ENCODE measurements at regions not wholly inside any gene's neighbourhood (a gene's known extent, or its start where the extent isn't known, plus 50 kb on each side); places are given as distances from the start of the nearest gene placed in this dataset.

- H3K36me3 ChIP-seq, result no peaks in the 10 kb centered on the region
- H3K4me1 ChIP-seq, result peaks cover 0 to 22% of the 10 kb centered on the region in 2 donors
- H3K27ac ChIP-seq, result peak overlapping the region; percentile 77 to 83
- H3K27me3 ChIP-seq, result no peaks in the 10 kb centered on the region
- peak overlapping the region in 1 of 2 donors; percentile 9 for H3K4me3 ChIP-seq
- no peaks in the 10 kb centered on the region for H3K9me3 ChIP-seq
- no peak for TF ChIP-seq CTCF (IDR thresholded peaks at IDR 0.05)
- no peak for DNase-seq (ENCODE audit: low spot score)
These were observed 238.2 kb upstream of the IRS2 start for GRCh38 chr13:110024645-110024980.

GRCh38 chr13:110023729-110024644 is 237.6 kb upstream of the IRS2 start:
- H3K27ac ChIP-seq, result peak overlapping the region; percentile 77 to 83
- H3K36me3 ChIP-seq, result no peaks in the 10 kb centered on the region
- H3K27me3 ChIP-seq, result no peaks in the 10 kb centered on the region
- H3K9me3 ChIP-seq, result no peaks in the 10 kb centered on the region
- peaks cover 0 to 22% of the 10 kb centered on the region in 2 donors for H3K4me1 ChIP-seq
- no peak for TF ChIP-seq CTCF (IDR thresholded peaks at IDR 0.05)
- DNase-seq (ENCODE audit: low spot score), result no peak
- peak overlapping the region in 1 of 2 donors; percentile 9 for H3K4me3 ChIP-seq

GRCh38 chr13:110018009-110018408 is 231.6 kb upstream of the IRS2 start:
- H3K27ac ChIP-seq, result no peak overlapping the region
- no peak for DNase-seq (ENCODE audit: low spot score)
- H3K27me3 ChIP-seq, result no peaks in the 10 kb centered on the region
- no peaks in the 10 kb centered on the region for H3K36me3 ChIP-seq
- H3K4me3 ChIP-seq, result no peak overlapping the region
- H3K4me1 ChIP-seq, result peaks cover 0 to 13% of the 10 kb centered on the region in 2 donors
- TF ChIP-seq CTCF (IDR thresholded peaks at IDR 0.05), result no peak
- H3K9me3 ChIP-seq, result no peaks in the 10 kb centered on the region

GRCh38 chr13:110017379-110017778 is 231.0 kb upstream of the IRS2 start:
- Histone ChIP-seq H3K4me3 (no peak overlapping the region), H3K9me3 (no peaks in the 10 kb centered on the region), H3K27me3 (no peaks in the 10 kb centered on the region), H3K27ac (no peak overlapping the region), H3K4me1 (peaks cover 0 to 7% of the 10 kb centered on the region in 2 donors), H3K36me3 (no peaks in the 10 kb centered on the region)
- TF ChIP-seq CTCF (IDR thresholded peaks at IDR 0.05), result no peak
- no peak for DNase-seq (ENCODE audit: low spot score)

GRCh38 chr13:110015253-110015652 is 228.9 kb upstream of the IRS2 start:
- Histone ChIP-seq H3K4me1 (peaks cover 0 to 15% of the 10 kb centered on the region in 2 donors), H3K9me3 (no peaks in the 10 kb centered on the region), H3K27me3 (no peaks in the 10 kb centered on the region), H3K4me3 (no peak overlapping the region), H3K27ac (no peak overlapping the region), H3K36me3 (no peaks in the 10 kb centered on the region)
- no peak for TF ChIP-seq CTCF (IDR thresholded peaks at IDR 0.05)
- no peak for DNase-seq (ENCODE audit: low spot score)
